D341Med (cell line): ENCODE measurements at regions not wholly inside any gene's neighbourhood (a gene's known extent, or its start where the extent isn't known, plus 50 kb on each side); places are given as distances from the start of the nearest gene placed in this dataset.
"Not testable (repeated sequence)": the region's sequence is repeated elsewhere in the genome, so short reads cannot be mapped to it uniquely, and the experiment has no call there.

Experiments
- DNase-seq: peaks from one replicate; pipeline ENCODE4 v3.0.0; 2012; ENCODE audit warnings: low spot score

GRCh38 chr22:47613181-47613580 lies 850.7 kb downstream of the TBC1D22A start:
- not testable (repeated sequence) for DNase-seq

- DNase-seq: no peak
Observed at GRCh38 chr22:47612311-47612910, 850.0 kb downstream of the TBC1D22A start.

GRCh38 chr22:47610764-47611163 lies 848.3 kb downstream of the TBC1D22A start:
- DNase-seq: no peak

- no peak for DNase-seq
Observed at GRCh38 chr22:47610281-47610680, 847.8 kb downstream of the TBC1D22A start.

GRCh38 chr22:47609653-47610052 lies 847.2 kb downstream of the TBC1D22A start:
- no peak for DNase-seq

GRCh38 chr22:47608421-47608820 lies 846.0 kb downstream of the TBC1D22A start:
- DNase-seq: no peak

- DNase-seq: no peak
Observed at GRCh38 chr22:47607486-47607885, 845.0 kb downstream of the TBC1D22A start.

- no peak for DNase-seq
Observed at GRCh38 chr22:47606426-47606825, 844.0 kb downstream of the TBC1D22A start.

GRCh38 chr22:47605886-47606285 lies 843.4 kb downstream of the TBC1D22A start:
- DNase-seq: no peak

GRCh38 chr22:47605441-47605840 lies 843.0 kb downstream of the TBC1D22A start:
- no peak for DNase-seq

GRCh38 chr22:47604563-47604962 lies 842.1 kb downstream of the TBC1D22A start:
- DNase-seq: no peak

GRCh38 chr22:47602732-47603131 lies 840.3 kb downstream of the TBC1D22A start:
- DNase-seq: no peak

- DNase-seq: no peak
Observed at GRCh38 chr22:47601666-47602065, 839.2 kb downstream of the TBC1D22A start.

GRCh38 chr22:47600791-47601625 lies 838.6 kb downstream of the TBC1D22A start:
- no peak for DNase-seq

- no peak for DNase-seq
Observed at GRCh38 chr22:47600281-47600680, 837.8 kb downstream of the TBC1D22A start.

GRCh38 chr22:47599753-47600152 lies 837.3 kb downstream of the TBC1D22A start:
- no peak for DNase-seq

- no peak for DNase-seq
Observed at GRCh38 chr22:47598864-47599263, 836.4 kb downstream of the TBC1D22A start.

- DNase-seq: no peak
Observed at GRCh38 chr22:47597041-47597440, 834.6 kb downstream of the TBC1D22A start.

GRCh38 chr22:47596176-47596690 lies 833.8 kb downstream of the TBC1D22A start:
- DNase-seq: no peak

- DNase-seq: no peak
Observed at GRCh38 chr22:47594836-47595521, 832.5 kb downstream of the TBC1D22A start.

- DNase-seq: no peak
Observed at GRCh38 chr22:47593911-47594311, 831.5 kb downstream of the TBC1D22A start.

GRCh38 chr22:47593291-47593690 lies 830.8 kb downstream of the TBC1D22A start:
- no peak for DNase-seq

- DNase-seq: no peak
Observed at GRCh38 chr22:47592791-47593190, 830.3 kb downstream of the TBC1D22A start.
